ENCODE measurements at regions not wholly inside any gene's neighbourhood (a gene's known extent, or its start where the extent isn't known, plus 50 kb on each side); places are given as distances from the start of the nearest gene placed in this dataset.
A peak's percentile ranks its signal among the peaks of the same experiment; 100 is the strongest.
"Not testable (repeated sequence)": the region's sequence is repeated elsewhere in the genome, so short reads cannot be mapped to it uniquely, and the experiment has no call there.

DNA sequence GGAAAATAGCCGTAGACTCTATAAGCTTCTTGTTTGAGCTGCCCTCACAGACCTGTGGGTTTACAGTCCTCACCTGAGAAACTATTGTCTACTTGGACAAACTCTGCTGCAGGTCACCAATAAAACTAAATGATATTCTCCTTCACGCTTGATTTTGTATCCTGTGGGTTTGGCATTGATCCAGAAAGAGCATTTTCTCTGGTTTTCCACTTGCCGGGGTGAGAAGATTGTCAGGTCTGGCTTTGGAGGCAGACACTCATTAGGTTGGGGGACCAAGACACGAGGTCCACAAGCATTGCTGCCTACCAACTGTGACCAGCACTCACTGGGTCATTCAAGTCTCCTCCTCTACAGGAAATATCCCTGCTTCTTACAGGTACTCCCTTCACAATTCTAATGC lies 68.5 kb downstream of the CDC14C start:
- intact Hi-C loops (cut with DNase I) = no loop called here
- DNase-seq (ENCODE audit: missing footprints) (no peak), ATAC-seq (no peak)

DNA sequence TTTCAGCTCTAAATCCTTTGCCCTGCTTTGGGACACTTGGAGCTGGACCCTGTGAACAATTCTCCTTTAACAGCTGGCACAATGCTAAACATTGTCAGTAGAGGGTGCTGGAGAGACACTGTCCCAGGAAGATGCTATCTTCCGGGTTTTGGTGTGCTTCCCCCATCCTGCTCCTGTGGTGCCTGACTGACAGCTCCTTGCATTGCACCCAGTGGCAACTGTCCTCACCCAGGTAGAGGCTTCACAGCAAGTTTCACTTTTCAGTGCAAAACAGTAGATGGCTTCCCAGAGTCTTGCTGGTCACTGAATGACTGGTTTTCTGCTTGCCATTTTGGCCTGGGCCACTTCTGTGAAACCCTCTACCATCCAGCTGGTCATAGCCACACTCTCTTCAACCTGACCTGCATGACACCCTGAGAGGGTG lies 77.3 kb downstream of the CDC14C start:
- intact Hi-C loops (cut with DNase I) = loop anchor here (2.0 kb wide), 1 partner anchor 849 kb away; no protein-coding TSS in a partner anchor
- DNase-seq (ENCODE audit: missing footprints) = no peak
- ATAC-seq = no peak

DNA sequence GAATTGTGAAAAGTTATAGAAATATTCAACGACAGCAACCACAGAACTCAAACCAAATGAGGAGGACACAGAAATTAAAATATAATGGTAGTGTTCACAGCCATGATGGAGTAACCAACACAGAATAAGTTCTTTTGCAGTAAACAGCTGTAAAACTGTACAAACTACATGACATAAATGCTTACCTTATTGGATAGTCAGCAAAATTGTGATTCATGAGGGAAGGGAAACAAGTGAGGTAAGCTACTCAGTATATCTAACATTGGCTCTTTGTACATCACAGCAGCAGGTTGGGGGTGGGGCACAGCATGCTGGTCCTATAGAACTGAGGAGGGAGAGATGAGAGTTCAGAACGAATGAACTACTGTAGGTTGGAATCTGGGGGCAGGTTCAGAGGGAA lies 86.4 kb downstream of the CDC14C start:
- intact Hi-C loops (cut with DNase I) = no loop called here
- DNase-seq (ENCODE audit: missing footprints) = no peak
- no peak for ATAC-seq

DNA sequence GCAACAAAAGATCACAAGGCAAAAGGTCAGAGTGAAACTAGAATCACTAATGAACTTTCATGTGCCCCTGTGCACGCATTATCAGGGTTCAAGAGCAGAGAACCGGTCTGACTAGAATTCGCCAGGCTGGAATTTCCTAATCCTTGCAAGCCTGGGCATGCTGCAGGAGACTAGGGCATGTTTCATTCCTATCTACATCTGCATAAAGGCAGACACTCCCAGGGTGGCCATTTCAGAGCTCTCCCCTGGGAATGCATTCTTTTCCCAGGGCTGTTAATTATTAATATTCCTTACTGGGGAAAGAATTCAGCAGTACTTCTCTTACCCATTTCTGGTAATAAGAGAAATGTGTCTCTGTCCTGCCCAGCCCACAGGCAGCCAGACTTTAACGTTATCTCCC lies 90.5 kb downstream of the CDC14C start:
- no peak for DNase-seq (ENCODE audit: missing footprints)
- ATAC-seq = no peak
- intact Hi-C loops (cut with DNase I) = no loop called here

DNA sequence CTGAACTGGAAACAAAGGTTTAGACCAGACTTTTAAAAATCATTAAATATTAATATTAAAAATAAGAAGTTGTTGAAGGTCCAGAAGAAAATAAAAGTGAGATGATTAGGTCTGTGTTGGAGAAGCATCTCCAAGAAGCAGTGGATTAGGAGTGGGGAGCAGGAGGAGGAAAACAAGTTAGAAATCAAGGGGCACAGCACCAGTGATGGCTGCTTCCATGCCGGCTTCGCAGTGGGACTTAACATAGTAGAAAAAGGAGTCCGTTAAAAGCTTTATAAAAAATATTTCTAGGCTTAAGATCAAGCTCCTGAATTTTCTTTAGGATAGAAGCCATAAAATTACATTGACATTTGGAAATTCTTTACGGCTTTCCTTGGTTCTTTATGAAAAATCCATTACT lies 95.8 kb downstream of the CDC14C start:
- DNase-seq (ENCODE audit: missing footprints) = no peak
- intact Hi-C loops (cut with DNase I) = no loop called here
- no peak for ATAC-seq

DNA sequence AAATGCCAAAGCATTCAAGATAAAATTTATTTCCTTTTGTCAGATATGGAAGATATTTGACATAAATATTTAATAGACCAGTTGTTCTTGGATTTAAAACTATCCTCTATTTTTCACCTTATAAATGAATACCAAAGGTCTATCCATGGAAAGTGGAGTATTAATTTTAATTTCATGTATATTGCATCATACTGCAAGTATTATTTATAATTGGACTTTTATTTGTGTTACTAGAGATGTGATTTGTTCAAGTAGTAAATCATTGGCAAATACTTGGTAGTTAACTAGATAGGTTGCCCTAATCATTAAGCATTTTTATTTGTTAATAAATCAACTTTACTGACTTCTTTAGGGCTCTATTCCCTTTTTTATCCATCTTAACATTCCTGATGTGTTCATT lies 98.1 kb downstream of the CDC14C start:
- DNase-seq (ENCODE audit: missing footprints) (no peak), ATAC-seq (no peak)
- intact Hi-C loops (cut with DNase I) = no loop called here

DNA sequence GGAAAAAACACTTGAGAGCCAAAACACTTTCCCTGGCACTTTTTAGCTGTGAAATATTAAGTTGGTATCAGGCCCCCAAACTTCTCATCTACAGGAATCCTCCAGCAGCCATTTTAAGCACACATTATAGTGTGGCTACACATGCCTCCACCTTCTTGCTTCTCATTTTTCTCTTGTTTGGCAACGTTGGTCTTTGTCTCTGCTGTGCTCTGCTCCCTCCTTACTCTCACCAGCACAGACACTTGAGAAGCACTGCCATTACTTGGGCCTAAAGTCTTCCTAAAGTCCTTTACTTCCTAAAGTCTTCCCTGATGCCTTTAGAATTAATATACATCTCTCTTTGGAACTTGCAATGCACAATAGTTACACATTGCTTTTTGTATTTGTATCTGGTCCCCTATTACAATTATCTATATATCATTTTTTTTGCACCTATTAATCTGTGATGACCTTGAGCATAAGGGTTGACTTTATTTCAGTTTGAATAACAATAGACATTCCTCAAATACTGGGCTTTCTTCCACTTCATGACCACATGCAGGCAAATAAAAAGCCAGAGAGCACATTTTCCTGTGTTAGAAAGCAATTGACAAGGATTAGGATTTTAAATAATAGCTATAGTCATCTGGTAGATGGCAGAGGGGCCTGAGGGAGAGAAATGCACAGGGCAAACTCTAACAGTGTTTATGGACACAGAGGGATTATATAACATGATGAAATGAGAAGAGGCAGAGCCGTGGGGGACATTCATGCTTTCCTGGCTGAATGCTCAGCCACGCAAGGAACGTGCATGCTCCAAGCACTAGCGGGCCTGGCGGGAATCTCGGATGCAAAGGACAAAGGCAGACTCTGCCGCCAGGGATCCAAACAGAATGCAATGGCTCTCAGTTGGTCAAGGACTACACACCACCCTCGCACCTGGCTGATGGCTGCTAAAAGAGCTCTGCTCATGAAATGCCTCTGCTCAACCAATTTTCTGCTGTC lies 99.3 kb downstream of the CDC14C start:
- intact Hi-C loops (cut with DNase I) = no loop called here
- ATAC-seq = no peak
- DNase-seq (ENCODE audit: missing footprints) = no peak

DNA sequence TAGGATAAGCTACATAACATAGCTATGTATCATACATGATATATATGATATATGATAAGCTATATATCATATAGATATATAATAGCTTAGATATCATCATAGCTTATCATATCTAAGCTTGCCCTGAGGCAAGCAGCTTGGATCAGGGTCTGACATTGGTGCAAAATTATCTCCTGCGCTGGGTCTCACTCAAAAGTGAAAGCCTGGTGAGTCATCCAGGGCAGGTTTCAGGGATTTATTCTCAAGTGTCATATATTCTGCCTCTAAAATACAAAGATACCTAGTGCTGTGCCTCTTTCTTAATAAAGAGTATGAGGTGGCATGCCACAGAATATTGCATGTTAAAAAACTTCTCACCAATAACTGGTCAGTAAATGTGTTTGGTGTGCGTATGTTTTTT lies 105.9 kb downstream of the CDC14C start:
- intact Hi-C loops (cut with DNase I) = no loop called here
- DNase-seq (ENCODE audit: missing footprints) = no peak
- no peak for ATAC-seq

DNA sequence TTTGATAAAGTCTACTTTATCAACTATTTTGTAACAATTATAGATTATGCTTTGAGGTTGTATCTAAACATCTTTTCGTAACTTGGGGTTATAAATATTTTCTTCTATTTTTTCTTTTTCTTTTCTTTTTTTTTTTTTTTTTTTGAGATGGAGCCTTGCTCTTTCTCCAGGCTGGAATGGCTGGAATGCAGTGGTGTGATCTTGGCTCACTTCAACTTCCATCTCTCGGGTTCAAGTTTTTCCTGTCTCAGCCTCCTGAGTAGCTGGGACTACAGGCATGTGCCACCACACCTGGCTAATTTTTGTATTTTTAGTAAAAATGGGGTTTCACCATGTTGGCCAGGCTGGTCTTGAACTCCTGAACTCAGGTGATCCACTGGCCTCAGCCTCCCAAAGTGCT lies 108.8 kb downstream of the CDC14C start:
- DNase-seq (ENCODE audit: missing footprints); ATAC-seq; intact Hi-C loops (cut with DNase I): not testable (repeated sequence)

DNA sequence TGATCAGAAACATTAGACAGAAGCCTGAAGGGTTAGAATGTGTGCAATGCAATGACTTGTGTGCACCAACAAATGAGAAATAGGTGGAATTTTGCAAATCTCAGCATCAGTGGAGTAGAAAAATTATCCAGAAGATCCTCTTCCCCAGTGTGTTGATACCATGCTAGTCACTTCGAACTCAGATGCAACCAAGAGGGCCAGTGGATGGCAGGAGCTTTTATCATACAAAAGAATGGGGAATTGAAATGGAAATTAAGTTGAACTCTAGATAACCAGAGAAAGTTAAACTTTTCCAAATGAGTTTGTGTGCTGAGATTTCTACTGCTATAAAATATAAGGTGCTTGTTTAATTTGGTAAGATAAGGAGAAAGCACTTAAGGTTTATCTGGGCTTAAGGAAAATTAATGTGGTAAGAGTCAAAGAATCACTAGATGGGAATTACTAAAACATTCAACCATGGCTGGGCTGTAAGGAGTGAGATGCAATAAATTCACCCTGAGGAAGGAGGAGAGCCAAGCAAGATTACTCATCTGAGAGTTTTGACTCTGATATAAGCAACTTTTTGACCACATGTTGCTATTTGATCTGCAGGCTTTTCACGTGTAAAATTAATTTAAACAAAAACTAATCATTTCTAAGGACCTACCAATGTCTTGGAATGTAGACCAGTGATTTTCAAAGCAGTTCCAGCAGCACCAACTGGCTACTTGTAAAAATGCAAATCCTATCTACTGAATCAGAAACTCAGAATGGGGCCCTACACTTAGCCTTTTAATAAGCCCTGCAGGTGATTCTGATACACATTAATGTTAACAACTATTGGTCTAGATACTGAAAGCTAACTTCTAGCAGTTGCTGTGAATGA lies 113.2 kb downstream of the CDC14C start:
- ATAC-seq (no peak), DNase-seq (ENCODE audit: missing footprints) (no peak)

DNA sequence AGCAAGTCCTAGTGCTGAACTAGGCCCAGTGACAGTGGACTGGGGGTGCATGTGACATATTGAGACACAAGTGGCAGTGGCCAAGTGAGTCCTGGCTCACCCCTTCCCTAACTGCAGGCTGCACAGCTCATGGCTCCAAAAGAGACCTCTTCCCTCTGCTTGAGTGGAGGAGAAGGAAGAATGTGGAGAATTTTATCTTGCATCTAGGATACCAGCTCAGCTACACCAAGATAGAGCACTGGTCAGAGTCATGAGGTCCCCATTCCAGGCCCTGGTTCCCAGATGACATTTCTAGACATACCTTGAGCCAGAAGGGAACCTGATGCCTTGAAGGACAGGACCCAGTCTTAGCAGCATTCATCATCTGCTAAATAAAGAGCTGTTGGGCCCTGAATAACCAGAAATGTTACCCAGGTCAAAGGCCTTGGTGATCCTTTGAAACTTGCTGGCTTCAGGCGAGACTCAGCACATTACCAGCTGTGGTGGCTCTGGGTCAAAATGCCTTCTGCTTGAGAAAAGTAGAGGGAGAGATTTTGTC lies 114.5 kb downstream of the CDC14C start:
- no peak for ATAC-seq
- intact Hi-C loops (cut with DNase I) = no loop called here
- DNase-seq (ENCODE audit: missing footprints) = no peak

More for the DNA sequence above, 113.2 kb downstream of the CDC14C start:
- intact Hi-C loops (cut with DNase I) = no loop called here

DNA sequence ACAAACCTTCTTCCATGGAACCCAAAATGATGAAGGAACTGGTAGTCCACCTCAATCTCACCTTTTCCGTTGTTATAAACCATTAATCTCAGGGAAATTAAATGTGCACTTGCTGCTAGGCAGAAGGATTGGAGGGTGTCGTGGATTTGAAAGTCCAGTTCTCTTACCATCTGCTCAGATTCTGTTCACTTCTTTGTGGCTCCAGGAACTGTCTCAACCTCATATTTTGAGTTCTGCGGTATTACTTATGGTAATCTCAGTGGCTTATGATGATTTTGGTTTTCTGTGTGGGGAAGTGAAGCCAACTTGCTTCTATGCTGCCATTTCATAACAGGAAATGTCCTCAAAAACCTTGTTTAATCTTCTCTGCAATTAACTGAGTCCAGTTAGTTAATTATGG lies 136.4 kb downstream of the CDC14C start:
- ATAC-seq (no peak), DNase-seq (ENCODE audit: missing footprints) (no peak)
- intact Hi-C loops (cut with DNase I) = no loop called here

DNA sequence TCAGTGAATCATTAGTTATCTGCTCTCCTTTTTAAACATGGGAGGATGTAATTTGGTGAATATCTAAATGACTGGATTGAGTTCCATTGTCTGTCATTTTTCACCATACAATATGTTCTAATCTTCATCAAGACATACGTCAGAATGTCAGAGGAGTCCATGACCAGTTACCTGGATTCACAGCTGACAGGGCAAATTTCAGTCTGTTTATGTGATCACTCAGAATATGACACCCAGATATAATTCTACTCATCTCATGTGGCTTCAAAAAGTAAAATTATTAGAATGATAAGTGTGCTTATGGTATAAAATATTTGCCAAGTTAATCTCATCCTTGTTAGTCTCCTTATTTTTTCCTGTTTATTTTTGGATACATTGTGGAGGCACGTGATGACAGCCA lies 150.2 kb downstream of the CDC14C start:
- intact Hi-C loops (cut with DNase I) = no loop called here
- ATAC-seq (no peak), DNase-seq (ENCODE audit: missing footprints) (no peak)

DNA sequence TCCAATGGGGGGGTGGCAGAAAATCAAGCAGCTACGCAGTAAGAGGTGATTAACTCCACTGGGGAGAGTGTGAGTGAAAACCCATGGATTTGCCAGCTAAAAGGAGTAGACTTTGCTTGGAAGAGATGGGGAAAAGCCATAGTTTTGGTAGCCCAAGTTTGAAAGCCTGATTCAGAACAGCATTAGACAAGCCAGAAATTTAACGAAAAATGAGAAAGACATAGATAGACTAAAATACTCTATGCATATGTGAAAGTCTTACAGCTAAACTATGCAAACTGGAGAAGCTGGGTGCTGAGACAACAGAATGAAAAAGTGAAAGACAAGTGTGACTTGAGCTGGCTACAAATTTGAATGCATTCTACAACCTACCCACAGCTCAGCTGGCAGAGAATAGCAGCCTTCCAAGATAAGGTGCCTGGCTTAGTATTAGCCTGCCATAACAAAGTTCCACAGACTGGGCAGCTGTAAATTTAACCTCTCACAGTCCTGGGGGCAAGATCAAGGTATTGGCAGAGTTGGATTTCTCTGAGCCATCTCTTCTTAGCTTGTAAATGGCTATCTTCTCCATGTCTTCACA lies 156.6 kb downstream of the CDC14C start:
- ATAC-seq (peak; percentile 70), DNase-seq (ENCODE audit: missing footprints) (no peak)
- intact Hi-C loops (cut with DNase I) = no loop called here

DNA sequence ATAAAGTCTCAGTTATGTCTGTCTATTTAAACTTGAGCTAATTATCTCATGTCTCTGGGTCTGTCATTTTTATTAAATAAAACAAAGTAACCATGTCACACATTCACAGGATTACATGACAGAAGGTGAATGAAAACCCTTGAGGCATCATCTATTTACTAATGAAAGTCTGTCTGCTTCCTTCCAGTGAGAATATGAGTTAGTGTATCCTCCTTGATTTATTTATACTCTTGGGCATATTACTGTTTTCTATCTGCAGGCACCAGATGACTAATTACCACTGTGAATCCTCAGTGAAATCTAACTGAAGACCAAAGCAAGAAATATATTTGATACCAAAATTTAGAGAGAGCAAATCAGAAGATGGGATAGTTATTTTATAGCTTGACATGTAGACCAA lies 163.7 kb downstream of the CDC14C start:
- no peak for DNase-seq (ENCODE audit: missing footprints)
- ATAC-seq = no peak
- intact Hi-C loops (cut with DNase I) = no loop called here

DNA sequence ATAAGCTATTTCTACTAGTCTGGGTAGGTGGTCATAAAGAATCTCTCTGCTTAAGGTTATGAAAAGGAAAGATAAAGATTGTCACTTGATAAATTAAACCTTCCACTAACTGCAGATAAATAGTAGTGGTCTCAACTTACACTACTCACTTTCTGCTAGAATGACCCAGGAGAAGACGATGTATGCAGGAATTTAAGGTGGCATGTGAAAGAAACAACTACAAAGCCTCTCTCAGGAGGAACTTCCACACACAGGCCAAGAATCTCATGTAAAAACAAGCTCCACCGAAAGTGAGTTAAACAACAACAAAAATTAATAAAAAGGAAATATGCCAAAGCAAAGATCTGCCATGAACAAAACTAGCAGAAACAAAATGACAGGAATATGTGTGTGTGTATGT lies 165.4 kb downstream of the CDC14C start:
- DNase-seq (ENCODE audit: missing footprints) = no peak
- ATAC-seq = no peak
- intact Hi-C loops (cut with DNase I) = no loop called here

DNA sequence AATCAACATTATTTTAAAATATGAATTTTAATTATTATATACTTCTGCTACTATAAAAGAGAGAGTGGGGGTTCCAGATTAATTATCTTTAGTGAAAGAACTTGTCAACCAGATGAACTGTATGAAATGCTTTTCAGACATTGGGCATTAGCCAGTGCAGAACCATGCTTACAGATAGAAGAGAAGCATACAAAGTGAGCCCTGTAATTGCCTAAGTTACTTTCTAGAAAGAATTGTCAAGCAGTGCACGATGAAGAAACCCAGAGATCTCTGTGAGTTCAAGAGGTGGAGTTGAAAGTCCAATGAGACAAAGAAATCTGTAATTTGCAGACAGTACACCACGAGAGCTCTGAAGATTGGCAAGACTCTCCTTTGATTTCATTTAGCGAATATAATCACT lies 166.7 kb downstream of the CDC14C start:
- ATAC-seq (no peak), DNase-seq (ENCODE audit: missing footprints) (no peak)
- intact Hi-C loops (cut with DNase I) = no loop called here

DNA sequence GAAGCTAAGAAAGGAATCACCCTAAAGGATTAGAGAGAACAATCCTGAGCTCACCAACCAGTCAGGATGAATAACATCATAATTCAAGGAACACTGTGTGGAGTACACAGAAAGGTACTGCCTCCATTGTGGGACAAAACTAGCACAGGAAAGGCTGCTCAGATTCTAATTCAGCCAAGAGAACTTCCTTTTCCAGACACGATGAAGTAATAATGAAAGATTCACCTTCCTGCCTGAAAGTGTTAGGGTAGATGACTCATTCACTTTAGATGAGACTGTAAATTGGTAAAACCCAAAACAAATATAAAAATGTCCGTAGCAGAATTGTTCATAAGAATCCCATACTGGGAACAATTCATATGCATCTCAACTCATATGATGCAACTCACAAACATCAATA lies 167.2 kb downstream of the CDC14C start:
- DNase-seq (ENCODE audit: missing footprints) (no peak), ATAC-seq (no peak)
- intact Hi-C loops (cut with DNase I) = no loop called here

DNA sequence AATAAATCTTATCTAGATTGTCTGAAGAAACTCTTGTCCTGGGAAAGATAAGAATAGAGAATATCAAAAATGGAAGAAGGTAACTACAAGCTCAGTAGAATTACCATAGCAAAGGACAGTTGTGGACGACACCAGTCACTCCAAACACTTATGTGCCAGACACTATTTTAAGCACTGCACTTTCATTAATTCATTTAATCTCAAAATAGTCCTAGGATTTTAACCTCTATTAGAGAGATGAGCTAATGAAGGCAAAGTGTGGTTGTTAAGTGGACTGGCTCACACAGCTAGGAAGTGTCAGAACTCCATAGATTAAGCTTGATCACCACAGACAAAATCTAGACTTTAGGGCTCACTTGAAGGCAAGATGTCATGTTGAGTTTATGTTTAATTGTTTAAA lies 168.9 kb downstream of the CDC14C start:
- intact Hi-C loops (cut with DNase I) = no loop called here
- peak; percentile 56 for ATAC-seq
- DNase-seq (ENCODE audit: missing footprints) = no peak

Measured in Right ventricle myocardium inferior (tissue), 1 donor.